K562 (cell line): ENCODE measurements at regions not wholly inside any gene's neighbourhood (a gene's known extent, or its start where the extent isn't known, plus 50 kb on each side); places are given as distances from the start of the nearest gene placed in this dataset.
A peak's percentile ranks its signal among the peaks of the same experiment; 100 is the strongest.

Source experiments
- ATAC-seq: fragments of 200-7000 bp; cut with Tn5 transposase; 3 replicates; pipeline ENCODE4 v1.9.1; 2020; ENCODE audit warnings: moderate library complexity
- BruUV-seq: library from RNA; stranded (reverse); fragments of 400-500 nt; replicated peaks from 2 replicates; lab custom pipeline; 2021; lab: Mats Ljungman, UMichigan
- CTCF ChIA-PET: fragments of 300-600 bp; formaldehyde crosslinking; extraction: SDS; loops from one replicate; lab custom pipeline; 2021; ENCODE audit warnings: low intra/inter-chr PET ratio; lab: Yijun Ruan, JAX
- POLR2A ChIA-PET: fragments of 300-600, 350-650 bp; sonication (Branson Sonifier 250); formaldehyde crosslinking; extraction: SDS; loops from one replicate; lab custom pipeline; 2021; ENCODE audit warnings: antibody characterized with exemption, inconsistent platforms; lab: Yijun Ruan, JAX
- DNase-seq, 4 experiments: peaks; one replicate each; pipeline versions ENCODE4 v3.0.0 to v3.0.0-alpha.2; 2011 to 2018; ENCODE audit warnings: low spot score in 3 of 4, mixed read lengths in 3 of 4; ENCODE audit errors: extremely low read depth in 1 of 4
- FAIRE-seq: peaks from 2 replicates; lab custom pipeline; 2011; peaks lifted over from hg19 to GRCh38; lab: Jason Lieb, UNC
- H2AFZ ChIP-seq: 2 replicates; pipeline ENCODE4 v1.6.0; 2011; ENCODE audit warnings: low read depth, low read length, control low read depth, inconsistent platforms
- H3K27ac ChIP-seq: fragments of 200-600 bp; 3 replicates; pipeline ENCODE4 v1.8.0; 2011; ENCODE audit warnings: low read depth, mild to moderate bottlenecking, control low read depth, inconsistent platforms, low read length, moderate library complexity, mixed read lengths; ENCODE audit errors: extremely low read depth
- H3K27me3 ChIP-seq, 2 experiments: fragments of 300-600 bp in 1 of 2; 2 replicates in 1 of 2; 3 replicates in 1 of 2; pipeline versions ENCODE4 v1.6.0 to v1.8.0; 2011; ENCODE audit warnings: inconsistent platforms in 2 of 2, low read length in 2 of 2, mild to moderate bottlenecking in 1 of 2, mixed read lengths in 1 of 2, moderate library complexity in 1 of 2; ENCODE audit not compliant: control insufficient read depth in 2 of 2, insufficient read depth in 2 of 2
- H3K36me3 ChIP-seq: fragments of 300-600 bp; 3 replicates; pipeline ENCODE4 v1.8.0; 2011; ENCODE audit warnings: mild to moderate bottlenecking, low read length, inconsistent platforms; ENCODE audit not compliant: control insufficient read depth, insufficient read depth
- H3K4me1 ChIP-seq, 2 experiments: fragments of 200-600 bp in 1 of 2; replicated peaks in 1 of 2; 2 replicates in 1 of 2; 3 replicates in 1 of 2; pipeline versions ENCODE4 v1.5.1 to v1.8.0; 2011; ENCODE audit warnings: inconsistent platforms in 2 of 2, low read length in 2 of 2, mild to moderate bottlenecking in 1 of 2, mixed read lengths in 1 of 2, moderate library complexity in 1 of 2; ENCODE audit not compliant: control insufficient read depth in 2 of 2, insufficient read depth in 2 of 2
- H3K4me2 ChIP-seq: 2 replicates; pipeline ENCODE4 v1.6.1; 2011; ENCODE audit warnings: low read length, control low read depth, inconsistent platforms, mixed read lengths; ENCODE audit not compliant: insufficient read depth
- H3K4me3 ChIP-seq: fragments of 200-600 bp; sonication (generic), shearing (Covaris generic); 2 replicates; pipeline ENCODE4 v1.5.1; 2016; ENCODE audit warnings: control low read depth, inconsistent platforms
- H3K79me2 ChIP-seq: fragments of 200-600 bp; 3 replicates; pipeline ENCODE4 v1.8.0; 2011; ENCODE audit warnings: low read length, inconsistent platforms; ENCODE audit not compliant: control insufficient read depth, insufficient read depth
- H3K9ac ChIP-seq, 2 experiments: 2 replicates each; pipeline versions ENCODE4 v1.6.0 to v1.6.1; 2011; ENCODE audit warnings: low read depth in 2 of 2, low read length in 2 of 2, control low read depth in 1 of 2, inconsistent platforms in 1 of 2, mild to moderate bottlenecking in 1 of 2, mixed read lengths in 1 of 2; ENCODE audit not compliant: insufficient read depth in 1 of 2
- H3K9me1 ChIP-seq: one replicate; pipeline ENCODE4 v1.6.0; 2011; ENCODE audit warnings: inconsistent platforms, mild to moderate bottlenecking, low read length, moderate library complexity; ENCODE audit not compliant: control insufficient read depth, insufficient read depth
- H3K9me3 ChIP-seq: replicated peaks from 2 replicates; pipeline ENCODE4 v1.5.1; 2011; ENCODE audit warnings: low read depth, low read length, inconsistent platforms; ENCODE audit not compliant: control insufficient read depth, insufficient read depth
- H4K20me1 ChIP-seq: replicated peaks from 2 replicates; pipeline ENCODE4 v1.6.1; 2011; ENCODE audit warnings: low read length, inconsistent platforms, mixed read lengths; ENCODE audit not compliant: control insufficient read depth, insufficient read depth
- LARP7 ChIP-seq: fragments of 450-650 bp; IDR thresholded peaks from 2 replicates; pipeline ENCODE4 v1.6.1; 2016
- REST ChIP-seq, 2 experiments: fragments of 450-650 bp; formaldehyde crosslinking in 1 of 2; IDR thresholded peaks; 2 replicates each; pipeline versions ENCODE4 v1.4.0 to v1.6.1; 2014 to 2020; ENCODE audit warnings: mild to moderate bottlenecking in 2 of 2, borderline replicate concordance in 1 of 2, low read depth in 1 of 2
- ZNF174 ChIP-seq: fragments of 250-450 bp; sonication (Bioruptor Pico); IDR thresholded peaks from 2 replicates; pipeline ENCODE4 v1.4.0; 2020; ENCODE audit warnings: mild to moderate bottlenecking
- ZNF212 ChIP-seq: fragments of 450-650 bp; formaldehyde crosslinking; IDR thresholded peaks from 2 replicates; pipeline ENCODE4 v1.4.0; 2020; ENCODE audit warnings: mild to moderate bottlenecking
- WGBS: fragments of 100-300 bp; shearing (Covaris generic); methylation state at CpG from one replicate; pipeline ENCODE4 v1.1.6; 2016; ENCODE audit warnings: low coverage, mixed read lengths; ENCODE audit not compliant: insufficient coverage; ENCODE audit errors: missing lambda C conversion rate; 5-methylcytosine and 5-hydroxymethylcytosine counted together
- in situ Hi-C: fragments of 300-500 bp; cut with MboI; formaldehyde crosslinking; loops from 4 replicates; pipeline ENCODE4 v1.15.0; 2018; ENCODE audit warnings: inconsistent platforms, mixed read lengths
- intact Hi-C: fragments of 100-400 bp; cut with micrococcal nuclease; formaldehyde crosslinking; loops from 2 replicates; pipeline ENCODE4 v1.14.2; 2022

- Histone ChIP-seq H3K9ac (no peak overlapping the region), H2AFZ (no peak overlapping the region), H3K4me3 (no peak overlapping the region), H3K36me3 (no peaks in the 10 kb centered on the region), H3K9me1 (no peaks in the 10 kb centered on the region), H3K79me2 (no peaks in the 10 kb centered on the region), H3K9me3 (no peaks in the 10 kb centered on the region), H3K27me3 (no peaks in the 10 kb centered on the region), H3K4me2 (no peak overlapping the region), H3K4me1 (peaks cover 15 to 25% of the 10 kb centered on the region in 2 experiments; a peak in 4 of 5 replicates), H4K20me1 (no peaks in the 10 kb centered on the region; the same call in 1 of the 2 replicates), H3K27ac (no peak overlapping the region)
- WGBS = 77% methylated on average over 3 of the region's 3 CpGs
- intact Hi-C loops = loop anchor here (2.0 to 10.0 kb wide), 2 partner anchors 118 to 292 kb away; no protein-coding TSS in a partner anchor
- FAIRE-seq (no peak), ATAC-seq (no peak), DNase-seq (no peak)
- TF ChIP-seq LARP7 = no peak
- TF ChIP-seq ZNF174 (CRISPR knock-in tag) = no peak
- CTCF ChIA-PET = interaction anchor here (1.6 kb wide), 1 partner anchor 622 kb away, joined by 5 read pairs; no protein-coding TSS in a partner anchor
- BruUV-seq = no TSS peak
- POLR2A ChIA-PET = interaction anchor here (0.6 to 0.7 kb wide), 2 partner anchors 353 to 354 kb away, joined by 3 read pairs; partner anchors contain the start of gene HES1
- in situ Hi-C loops = no loop called here
These were observed 189.7 kb downstream of the OPA1 start for GRCh38 chr3:193782747-193783146.

- no peak for ATAC-seq
- Histone ChIP-seq H3K79me2 (no peaks in the 10 kb centered on the region), H2AFZ (no peak overlapping the region), H3K4me2 (no peak overlapping the region), H3K4me1 (peaks cover 15 to 31% of the 10 kb centered on the region in 2 experiments; a peak in 4 of 5 replicates), H3K9ac (no peak overlapping the region), H3K36me3 (no peaks in the 10 kb centered on the region), H3K27ac (no peak overlapping the region), H3K9me3 (no peaks in the 10 kb centered on the region), H3K4me3 (no peak overlapping the region), H3K27me3 (no peaks in the 10 kb centered on the region), H4K20me1 (no peaks in the 10 kb centered on the region; the same call in 1 of the 2 replicates), H3K9me1 (no peaks in the 10 kb centered on the region)
- peak; percentile 37 for FAIRE-seq
- intact Hi-C loops (loop anchor here (2.0 to 10.0 kb wide), 2 partner anchors 119 to 291 kb away; no protein-coding TSS in a partner anchor), in situ Hi-C loops (no loop called here)
- ChIA-PET POLR2A (interaction anchor here (0.7 kb wide), 1 partner anchor 354 kb away, joined by 3 read pairs; no protein-coding TSS in a partner anchor), CTCF (interaction anchor here (0.6 kb wide), 1 partner anchor 355 kb away, joined by 3 read pairs; no protein-coding TSS in a partner anchor)
- WGBS = 65% methylated on average over 5 of the region's 5 CpGs
- no peak for DNase-seq
- no TSS peak for BruUV-seq
- 0 out of 2 replicates have a peak, but pooled peaks have one; percentile 15 for TF ChIP-seq REST (IDR thresholded peaks at IDR 0.05; ENCODE audit: borderline replicate concordance)
- TF ChIP-seq REST (CRISPR knock-in tag; IDR thresholded peaks at IDR 0.05; ENCODE audit: low read depth) = no peak
- no peak for TF ChIP-seq ZNF212 (CRISPR knock-in tag)
These were observed 190.3 kb downstream of the OPA1 start for GRCh38 chr3:193783166-193783896.
